Fibroblast of lung (primary cell): ENCODE measurements at regions not wholly inside any gene's neighbourhood (a gene's known extent, or its start where the extent isn't known, plus 50 kb on each side); places are given as distances from the start of the nearest gene placed in this dataset.

Source experiments
- EZH2 ChIP-seq: IDR thresholded peaks from 2 replicates; pipeline ENCODE4 v1.5.1; 2012; ENCODE audit warnings: low read length, control low read depth, mild to moderate bottlenecking; ENCODE audit errors: missing control alignments
- TF ChIP-seq, protein P1 (sequence below), 2 donors: IDR thresholded peaks in 1 of 2; conservative IDR thresholded peaks in 1 of 2; 1 replicate in 1 of 2; 2 replicates in 1 of 2; pipeline ENCODE4 v1.5.1; 2011 to 2012; ENCODE audit warnings: low read length in 2 of 2, control low read depth in 1 of 2, inconsistent platforms in 1 of 2, low read depth in 1 of 2, mild to moderate bottlenecking in 1 of 2

DNA sequence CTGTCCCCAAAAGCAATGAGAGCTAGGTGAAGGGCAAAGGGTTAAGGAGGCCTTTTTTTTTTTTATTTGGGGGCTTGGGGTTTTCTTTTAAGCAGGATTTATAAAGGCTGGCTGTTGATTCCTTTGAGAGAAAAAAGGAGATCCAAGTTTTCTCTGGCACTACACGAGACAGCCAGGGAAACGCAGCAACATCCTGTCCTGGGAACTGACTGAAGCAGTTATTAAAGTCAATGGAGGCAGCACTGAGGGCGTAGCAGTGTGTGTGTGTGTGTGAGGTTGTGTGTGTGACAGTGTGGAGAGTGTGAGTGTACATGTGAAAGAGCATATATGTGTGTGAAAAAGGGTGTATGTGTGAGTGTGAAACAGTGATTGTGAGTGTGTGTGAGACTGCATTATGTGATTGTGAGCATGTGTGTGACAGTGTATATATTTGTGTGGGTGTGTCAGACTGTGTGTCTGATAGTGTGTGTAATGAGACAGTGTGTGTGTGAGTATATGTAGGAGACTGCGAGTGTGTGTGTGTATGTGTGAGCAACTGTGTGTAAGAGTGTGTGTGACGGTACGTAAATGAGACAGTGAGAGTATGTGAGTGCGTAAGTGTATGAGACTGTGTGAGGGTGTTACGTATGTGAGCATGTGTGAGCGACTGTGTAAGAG is 65.9 kb upstream of the TIAM1 start:
- TF ChIP-seq, protein P1, sequence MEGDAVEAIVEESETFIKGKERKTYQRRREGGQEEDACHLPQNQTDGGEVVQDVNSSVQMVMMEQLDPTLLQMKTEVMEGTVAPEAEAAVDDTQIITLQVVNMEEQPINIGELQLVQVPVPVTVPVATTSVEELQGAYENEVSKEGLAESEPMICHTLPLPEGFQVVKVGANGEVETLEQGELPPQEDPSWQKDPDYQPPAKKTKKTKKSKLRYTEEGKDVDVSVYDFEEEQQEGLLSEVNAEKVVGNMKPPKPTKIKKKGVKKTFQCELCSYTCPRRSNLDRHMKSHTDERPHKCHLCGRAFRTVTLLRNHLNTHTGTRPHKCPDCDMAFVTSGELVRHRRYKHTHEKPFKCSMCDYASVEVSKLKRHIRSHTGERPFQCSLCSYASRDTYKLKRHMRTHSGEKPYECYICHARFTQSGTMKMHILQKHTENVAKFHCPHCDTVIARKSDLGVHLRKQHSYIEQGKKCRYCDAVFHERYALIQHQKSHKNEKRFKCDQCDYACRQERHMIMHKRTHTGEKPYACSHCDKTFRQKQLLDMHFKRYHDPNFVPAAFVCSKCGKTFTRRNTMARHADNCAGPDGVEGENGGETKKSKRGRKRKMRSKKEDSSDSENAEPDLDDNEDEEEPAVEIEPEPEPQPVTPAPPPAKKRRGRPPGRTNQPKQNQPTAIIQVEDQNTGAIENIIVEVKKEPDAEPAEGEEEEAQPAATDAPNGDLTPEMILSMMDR (conservative IDR thresholded peaks at IDR 0.05 in 1 of 2, IDR thresholded peaks at IDR 0.05 in 1 of 2; ENCODE audit: low read depth in 1 of 2, low read length in 2 of 2) = no peak
- TF ChIP-seq EZH2 = no peak
